ENCODE measurements at regions not wholly inside any gene's neighbourhood (a gene's known extent, or its start where the extent isn't known, plus 50 kb on each side); places are given as distances from the start of the nearest gene placed in this dataset.

GRCh38 chrX:85590638-85591037 is 211.2 kb upstream of the POF1B start:
- TF ChIP-seq CTCF (IDR thresholded peaks at IDR 0.05) (no peak), ZFX (IDR thresholded peaks at IDR 0.05; ENCODE audit: borderline replicate concordance) (no peak)
